Liver (tissue), 8 donors: ENCODE measurements at regions not wholly inside any gene's neighbourhood (a gene's known extent, or its start where the extent isn't known, plus 50 kb on each side); places are given as distances from the start of the nearest gene placed in this dataset.

Source experiments
- DNase-seq: peaks from one replicate; pipeline ENCODE4 v3.0.0-alpha.2; 2017; ENCODE audit warnings: low spot score
- H3K27ac ChIP-seq, 2 donors: one replicate each; pipeline ENCODE4 v1.7.0; 2013; ENCODE audit warnings: inconsistent platforms in 2 of 2, low read length in 2 of 2, control low read depth in 1 of 2, low read depth in 1 of 2, mild to moderate bottlenecking in 1 of 2
- H3K27me3 ChIP-seq, 4 donors: one replicate each; pipeline versions ENCODE4 v1.6.1 to v1.7.0; 2013; ENCODE audit warnings: low read length in 3 of 4, inconsistent platforms in 1 of 4, mild to moderate bottlenecking in 1 of 4, moderate library complexity in 1 of 4; ENCODE audit not compliant: control insufficient read depth in 4 of 4, insufficient read depth in 4 of 4
- H3K36me3 ChIP-seq, 4 donors: one replicate each; pipeline versions ENCODE4 v1.6.1 to v1.7.0; 2013; ENCODE audit warnings: low read length in 3 of 4, mild to moderate bottlenecking in 3 of 4, low read depth in 1 of 4, moderate library complexity in 1 of 4; ENCODE audit not compliant: control insufficient read depth in 4 of 4, insufficient read depth in 3 of 4
- H3K4me1 ChIP-seq, 4 donors: one replicate each; pipeline versions ENCODE4 v1.6.1 to v1.7.0; 2013; ENCODE audit warnings: low read length in 3 of 4, mild to moderate bottlenecking in 3 of 4, moderate library complexity in 1 of 4; ENCODE audit not compliant: control insufficient read depth in 4 of 4, insufficient read depth in 4 of 4
- H3K4me3 ChIP-seq, 3 donors: one replicate each; pipeline versions ENCODE4 v1.6.1 to v1.7.0; 2013; ENCODE audit warnings: low read length in 3 of 3, control low read depth in 1 of 3, low read depth in 1 of 3, mild to moderate bottlenecking in 1 of 3
- H3K9ac ChIP-seq, 2 donors: one replicate each; pipeline ENCODE4 v1.7.0; 2013; ENCODE audit warnings: low read length in 2 of 2, mild to moderate bottlenecking in 2 of 2, moderate library complexity in 2 of 2, control low read depth in 1 of 2, low read depth in 1 of 2
- H3K9me3 ChIP-seq, 4 donors: one replicate each; pipeline versions ENCODE4 v1.6.1 to v1.7.0; 2013; ENCODE audit warnings: low read length in 3 of 4; ENCODE audit not compliant: control insufficient read depth in 4 of 4
- EGR1 ChIP-seq, 2 donors: IDR thresholded peaks; 2 replicates each; pipeline ENCODE4 v1.6.1; 2016 to 2018; ENCODE audit warnings: antibody characterized with exemption in 2 of 2, low read depth in 2 of 2
- FOXA1 ChIP-seq: IDR thresholded peaks from 2 replicates; pipeline ENCODE4 v1.6.1; 2016; ENCODE audit warnings: antibody characterized with exemption
- FOXA2 ChIP-seq: IDR thresholded peaks from 2 replicates; pipeline ENCODE4 v1.6.1; 2016; ENCODE audit warnings: antibody characterized with exemption
- GABPA ChIP-seq, 2 donors: IDR thresholded peaks in 1 of 2; conservative IDR thresholded peaks in 1 of 2; 2 replicates each; pipeline ENCODE4 v1.6.1; 2016; ENCODE audit warnings: antibody characterized with exemption in 2 of 2, mild to moderate bottlenecking in 1 of 2, moderate library complexity in 1 of 2
- HNF4A ChIP-seq, 2 donors: conservative IDR thresholded peaks; 2 replicates each; pipeline ENCODE4 v1.6.1; 2016; ENCODE audit warnings: antibody characterized with exemption in 2 of 2, mild to moderate bottlenecking in 2 of 2
- JUND ChIP-seq, 2 donors: IDR thresholded peaks; 2 replicates each; pipeline ENCODE4 v1.6.1; 2016; ENCODE audit warnings: antibody characterized with exemption in 2 of 2
- NR2F2 ChIP-seq: IDR thresholded peaks from 2 replicates; pipeline ENCODE4 v1.6.1; 2016; ENCODE audit warnings: antibody characterized with exemption
- RAD21 ChIP-seq, 2 donors: IDR thresholded peaks; 2 replicates each; pipeline ENCODE4 v1.6.1; 2016; ENCODE audit warnings: antibody characterized with exemption in 2 of 2, mild to moderate bottlenecking in 2 of 2
- RXRA ChIP-seq, 2 donors: IDR thresholded peaks; 2 replicates each; pipeline ENCODE4 v1.6.1; 2017 to 2018; ENCODE audit warnings: antibody characterized with exemption in 2 of 2, mild to moderate bottlenecking in 1 of 2
- TAF1 ChIP-seq: conservative IDR thresholded peaks from 2 replicates; pipeline ENCODE4 v1.6.1; 2016; ENCODE audit warnings: antibody characterized with exemption, mild to moderate bottlenecking
- YY1 ChIP-seq: IDR thresholded peaks from 2 replicates; pipeline ENCODE4 v1.6.1; 2016; ENCODE audit warnings: antibody characterized with exemption, mild to moderate bottlenecking
- WGBS: extraction: QIAGEN DNeasy Blood & Tissue Kit; methylation state at CpG from one replicate; pipeline ENCODE4 v1.1.7; 2013; 5-methylcytosine and 5-hydroxymethylcytosine counted together
- TF ChIP-seq, protein P1 (sequence below): fragments of 150-350 bp; IDR thresholded peaks from 2 replicates; pipeline ENCODE4 v1.5.1; 2017; ENCODE audit warnings: improper control_type of control experiment, low read depth, low read length; ENCODE audit not compliant: missing input control
- TF ChIP-seq, protein P2 (sequence below): IDR thresholded peaks from 2 replicates; pipeline ENCODE4 v1.6.1; 2016; ENCODE audit warnings: antibody characterized with exemption
- TF ChIP-seq, protein P3 (sequence below): IDR thresholded peaks from 2 replicates; pipeline ENCODE4 v1.6.1; 2016; ENCODE audit warnings: antibody characterized with exemption
- TF ChIP-seq, protein P4 (sequence below): IDR thresholded peaks from 2 replicates; pipeline ENCODE4 v1.6.1; 2016; ENCODE audit warnings: antibody characterized with exemption, mild to moderate bottlenecking
- TF ChIP-seq, protein P5 (sequence below): IDR thresholded peaks from 2 replicates; pipeline ENCODE4 v1.6.1; 2016; ENCODE audit warnings: antibody characterized with exemption
- donor health status: healthy.
- donor health status: healthy.
- donor health status: healthy.
- donor health status: healthy.
- donor health status: healthy.

DNA sequence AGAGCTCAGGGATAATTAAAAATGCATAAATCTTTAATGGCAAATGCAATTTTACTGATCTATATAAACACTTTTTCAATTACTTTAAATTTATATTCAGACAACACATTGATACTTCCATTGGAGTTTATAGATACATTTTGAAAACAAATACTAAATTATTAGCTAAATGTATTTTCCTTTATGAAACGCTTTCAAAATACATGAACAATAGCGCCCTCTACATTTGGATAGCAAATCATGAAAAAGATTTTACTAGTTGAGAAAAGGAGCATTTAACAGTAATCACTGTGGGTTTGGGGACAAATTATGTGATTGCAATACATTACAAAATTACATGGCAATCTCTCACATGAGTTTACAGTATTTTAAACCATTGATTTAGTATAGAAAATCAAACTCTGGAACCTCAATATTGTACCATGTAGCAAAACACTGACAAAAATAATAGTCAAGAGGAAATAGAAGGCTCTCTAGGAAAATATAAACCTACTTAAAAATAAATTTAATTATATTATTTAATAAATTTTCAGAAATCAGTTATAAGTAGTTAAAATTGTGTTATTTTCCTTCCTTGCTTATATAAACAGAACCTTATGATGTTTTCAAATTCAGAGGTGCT lies 207.9 kb downstream of the ZIC1 start:
- H3K4me1 ChIP-seq = no peaks in the 10 kb centered on the region
- TF ChIP-seq, protein P1, sequence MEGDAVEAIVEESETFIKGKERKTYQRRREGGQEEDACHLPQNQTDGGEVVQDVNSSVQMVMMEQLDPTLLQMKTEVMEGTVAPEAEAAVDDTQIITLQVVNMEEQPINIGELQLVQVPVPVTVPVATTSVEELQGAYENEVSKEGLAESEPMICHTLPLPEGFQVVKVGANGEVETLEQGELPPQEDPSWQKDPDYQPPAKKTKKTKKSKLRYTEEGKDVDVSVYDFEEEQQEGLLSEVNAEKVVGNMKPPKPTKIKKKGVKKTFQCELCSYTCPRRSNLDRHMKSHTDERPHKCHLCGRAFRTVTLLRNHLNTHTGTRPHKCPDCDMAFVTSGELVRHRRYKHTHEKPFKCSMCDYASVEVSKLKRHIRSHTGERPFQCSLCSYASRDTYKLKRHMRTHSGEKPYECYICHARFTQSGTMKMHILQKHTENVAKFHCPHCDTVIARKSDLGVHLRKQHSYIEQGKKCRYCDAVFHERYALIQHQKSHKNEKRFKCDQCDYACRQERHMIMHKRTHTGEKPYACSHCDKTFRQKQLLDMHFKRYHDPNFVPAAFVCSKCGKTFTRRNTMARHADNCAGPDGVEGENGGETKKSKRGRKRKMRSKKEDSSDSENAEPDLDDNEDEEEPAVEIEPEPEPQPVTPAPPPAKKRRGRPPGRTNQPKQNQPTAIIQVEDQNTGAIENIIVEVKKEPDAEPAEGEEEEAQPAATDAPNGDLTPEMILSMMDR = peak; percentile 13
- TF ChIP-seq RAD21 (IDR thresholded peaks at IDR 0.05) = peak in 1 of 2 donors; percentile 50
- TF ChIP-seq, protein P2, sequence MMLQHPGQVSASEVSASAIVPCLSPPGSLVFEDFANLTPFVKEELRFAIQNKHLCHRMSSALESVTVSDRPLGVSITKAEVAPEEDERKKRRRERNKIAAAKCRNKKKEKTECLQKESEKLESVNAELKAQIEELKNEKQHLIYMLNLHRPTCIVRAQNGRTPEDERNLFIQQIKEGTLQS = no peak
- no peak for TF ChIP-seq YY1
- no peak overlapping the region for H3K27ac ChIP-seq
- H3K27me3 ChIP-seq = peaks cover 0 to 3% (median 0%) of the 10 kb centered on the region in 4 donors
- no peak overlapping the region for H3K4me3 ChIP-seq
- H3K9me3 ChIP-seq = no peaks in the 10 kb centered on the region
- DNase-seq = no peak
- H3K9ac ChIP-seq = no peak overlapping the region
- WGBS = 6% methylated on average over 2 of the region's 2 CpGs
- no peaks in the 10 kb centered on the region for H3K36me3 ChIP-seq

DNA sequence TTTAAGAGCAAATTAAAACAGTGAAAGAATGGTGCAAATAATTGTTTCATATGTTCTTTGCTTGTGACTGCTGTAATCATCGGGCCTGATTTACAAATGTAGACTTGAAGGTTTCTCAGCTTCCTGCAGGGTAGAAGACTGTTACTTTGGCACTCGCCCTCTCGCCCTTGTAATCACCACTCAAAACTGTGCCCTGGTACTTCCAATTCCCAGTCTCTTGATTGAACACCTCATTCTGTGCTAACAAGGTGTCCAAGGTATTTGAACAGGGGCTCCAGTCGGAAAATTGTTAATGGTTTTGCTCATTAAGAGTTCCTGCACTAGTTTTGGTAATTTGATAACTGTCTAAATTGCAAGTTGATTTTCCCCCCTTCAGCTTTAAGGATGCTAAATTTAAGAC lies 209.5 kb downstream of the ZIC1 start:
- TF ChIP-seq JUND (IDR thresholded peaks at IDR 0.05) (no peak), YY1 (no peak), EGR1 (IDR thresholded peaks at IDR 0.05; ENCODE audit: low read depth in 2 of 2) (no peak), HNF4A (conservative IDR thresholded peaks at IDR 0.05) (no peak)
- 44% methylated on average over 4 of the region's 4 CpGs for WGBS
- Histone ChIP-seq H3K9me3 (no peaks in the 10 kb centered on the region), H3K27ac (no peak overlapping the region), H3K4me3 (no peak overlapping the region), H3K9ac (no peak overlapping the region), H3K36me3 (no peaks in the 10 kb centered on the region), H3K27me3 (peaks cover 0 to 3% (median 0%) of the 10 kb centered on the region in 4 donors), H3K4me1 (no peaks in the 10 kb centered on the region)
- no peak for DNase-seq

DNA sequence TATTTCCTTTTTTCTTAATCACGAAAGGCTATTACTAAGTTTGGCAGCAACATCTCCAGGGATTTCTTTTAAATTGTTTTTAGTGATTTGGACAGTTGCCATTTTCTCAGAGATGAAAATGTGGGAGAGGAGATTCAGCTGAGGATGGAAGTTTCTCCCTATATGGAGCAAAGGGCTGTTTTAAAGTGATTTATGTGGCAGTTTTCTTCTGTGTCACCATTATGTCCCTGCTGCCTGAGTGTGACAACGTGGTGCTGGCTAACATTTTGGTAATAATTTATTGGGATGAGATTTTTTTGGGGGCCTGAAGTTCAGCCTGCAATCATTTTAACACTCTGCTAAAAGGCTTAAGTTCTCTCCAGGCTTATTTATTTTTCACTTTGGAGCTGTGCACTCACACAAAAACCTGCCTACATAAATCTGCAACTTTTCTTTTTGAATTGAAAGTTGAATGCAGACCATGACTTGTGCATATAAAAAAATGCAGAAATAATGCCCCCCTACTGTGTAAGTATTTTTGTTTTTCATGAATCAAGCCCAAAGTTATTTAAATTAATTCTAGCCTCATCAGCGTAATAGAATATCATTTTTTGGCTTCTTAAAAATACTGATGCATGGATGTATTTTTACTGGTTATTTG lies 210.9 kb downstream of the ZIC1 start:
- Histone ChIP-seq H3K9me3 (no peaks in the 10 kb centered on the region), H3K36me3 (no peaks in the 10 kb centered on the region), H3K27me3 (peaks cover 0 to 3% (median 0%) of the 10 kb centered on the region in 4 donors), H3K27ac (no peak overlapping the region), H3K9ac (no peak overlapping the region), H3K4me3 (no peak overlapping the region), H3K4me1 (no peaks in the 10 kb centered on the region)
- 44% methylated on average over 3 of the region's 3 CpGs for WGBS
- DNase-seq = no peak
- no peak for TF ChIP-seq YY1
- TF ChIP-seq JUND (IDR thresholded peaks at IDR 0.05) = no peak
- TF ChIP-seq, protein P3, sequence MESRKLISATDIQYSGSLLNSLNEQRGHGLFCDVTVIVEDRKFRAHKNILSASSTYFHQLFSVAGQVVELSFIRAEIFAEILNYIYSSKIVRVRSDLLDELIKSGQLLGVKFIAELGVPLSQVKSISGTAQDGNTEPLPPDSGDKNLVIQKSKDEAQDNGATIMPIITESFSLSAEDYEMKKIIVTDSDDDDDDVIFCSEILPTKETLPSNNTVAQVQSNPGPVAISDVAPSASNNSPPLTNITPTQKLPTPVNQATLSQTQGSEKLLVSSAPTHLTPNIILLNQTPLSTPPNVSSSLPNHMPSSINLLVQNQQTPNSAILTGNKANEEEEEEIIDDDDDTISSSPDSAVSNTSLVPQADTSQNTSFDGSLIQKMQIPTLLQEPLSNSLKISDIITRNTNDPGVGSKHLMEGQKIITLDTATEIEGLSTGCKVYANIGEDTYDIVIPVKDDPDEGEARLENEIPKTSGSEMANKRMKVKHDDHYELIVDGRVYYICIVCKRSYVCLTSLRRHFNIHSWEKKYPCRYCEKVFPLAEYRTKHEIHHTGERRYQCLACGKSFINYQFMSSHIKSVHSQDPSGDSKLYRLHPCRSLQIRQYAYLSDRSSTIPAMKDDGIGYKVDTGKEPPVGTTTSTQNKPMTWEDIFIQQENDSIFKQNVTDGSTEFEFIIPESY = no peak
- TF ChIP-seq, protein P1 = no peak
- no peak for TF ChIP-seq NR2F2
- no peak for TF ChIP-seq RXRA (IDR thresholded peaks at IDR 0.05)
- TF ChIP-seq, protein P4, sequence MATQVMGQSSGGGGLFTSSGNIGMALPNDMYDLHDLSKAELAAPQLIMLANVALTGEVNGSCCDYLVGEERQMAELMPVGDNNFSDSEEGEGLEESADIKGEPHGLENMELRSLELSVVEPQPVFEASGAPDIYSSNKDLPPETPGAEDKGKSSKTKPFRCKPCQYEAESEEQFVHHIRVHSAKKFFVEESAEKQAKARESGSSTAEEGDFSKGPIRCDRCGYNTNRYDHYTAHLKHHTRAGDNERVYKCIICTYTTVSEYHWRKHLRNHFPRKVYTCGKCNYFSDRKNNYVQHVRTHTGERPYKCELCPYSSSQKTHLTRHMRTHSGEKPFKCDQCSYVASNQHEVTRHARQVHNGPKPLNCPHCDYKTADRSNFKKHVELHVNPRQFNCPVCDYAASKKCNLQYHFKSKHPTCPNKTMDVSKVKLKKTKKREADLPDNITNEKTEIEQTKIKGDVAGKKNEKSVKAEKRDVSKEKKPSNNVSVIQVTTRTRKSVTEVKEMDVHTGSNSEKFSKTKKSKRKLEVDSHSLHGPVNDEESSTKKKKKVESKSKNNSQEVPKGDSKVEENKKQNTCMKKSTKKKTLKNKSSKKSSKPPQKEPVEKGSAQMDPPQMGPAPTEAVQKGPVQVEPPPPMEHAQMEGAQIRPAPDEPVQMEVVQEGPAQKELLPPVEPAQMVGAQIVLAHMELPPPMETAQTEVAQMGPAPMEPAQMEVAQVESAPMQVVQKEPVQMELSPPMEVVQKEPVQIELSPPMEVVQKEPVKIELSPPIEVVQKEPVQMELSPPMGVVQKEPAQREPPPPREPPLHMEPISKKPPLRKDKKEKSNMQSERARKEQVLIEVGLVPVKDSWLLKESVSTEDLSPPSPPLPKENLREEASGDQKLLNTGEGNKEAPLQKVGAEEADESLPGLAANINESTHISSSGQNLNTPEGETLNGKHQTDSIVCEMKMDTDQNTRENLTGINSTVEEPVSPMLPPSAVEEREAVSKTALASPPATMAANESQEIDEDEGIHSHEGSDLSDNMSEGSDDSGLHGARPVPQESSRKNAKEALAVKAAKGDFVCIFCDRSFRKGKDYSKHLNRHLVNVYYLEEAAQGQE = no peak
- TF ChIP-seq GABPA (IDR thresholded peaks at IDR 0.05 in 1 of 2, conservative IDR thresholded peaks at IDR 0.05 in 1 of 2) = no peak
- TF ChIP-seq FOXA2 = no peak
- TF ChIP-seq, protein P2 = no peak
- TF ChIP-seq, protein P5, sequence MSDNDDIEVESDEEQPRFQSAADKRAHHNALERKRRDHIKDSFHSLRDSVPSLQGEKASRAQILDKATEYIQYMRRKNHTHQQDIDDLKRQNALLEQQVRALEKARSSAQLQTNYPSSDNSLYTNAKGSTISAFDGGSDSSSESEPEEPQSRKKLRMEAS = no peak
- TF ChIP-seq EGR1 (IDR thresholded peaks at IDR 0.05; ENCODE audit: low read depth in 2 of 2) = no peak
- TF ChIP-seq TAF1 = no peak
- no peak for TF ChIP-seq FOXA1
